ENCODE measurements at regions not wholly inside any gene's neighbourhood (a gene's known extent, or its start where the extent isn't known, plus 50 kb on each side); places are given as distances from the start of the nearest gene placed in this dataset.

DNA sequence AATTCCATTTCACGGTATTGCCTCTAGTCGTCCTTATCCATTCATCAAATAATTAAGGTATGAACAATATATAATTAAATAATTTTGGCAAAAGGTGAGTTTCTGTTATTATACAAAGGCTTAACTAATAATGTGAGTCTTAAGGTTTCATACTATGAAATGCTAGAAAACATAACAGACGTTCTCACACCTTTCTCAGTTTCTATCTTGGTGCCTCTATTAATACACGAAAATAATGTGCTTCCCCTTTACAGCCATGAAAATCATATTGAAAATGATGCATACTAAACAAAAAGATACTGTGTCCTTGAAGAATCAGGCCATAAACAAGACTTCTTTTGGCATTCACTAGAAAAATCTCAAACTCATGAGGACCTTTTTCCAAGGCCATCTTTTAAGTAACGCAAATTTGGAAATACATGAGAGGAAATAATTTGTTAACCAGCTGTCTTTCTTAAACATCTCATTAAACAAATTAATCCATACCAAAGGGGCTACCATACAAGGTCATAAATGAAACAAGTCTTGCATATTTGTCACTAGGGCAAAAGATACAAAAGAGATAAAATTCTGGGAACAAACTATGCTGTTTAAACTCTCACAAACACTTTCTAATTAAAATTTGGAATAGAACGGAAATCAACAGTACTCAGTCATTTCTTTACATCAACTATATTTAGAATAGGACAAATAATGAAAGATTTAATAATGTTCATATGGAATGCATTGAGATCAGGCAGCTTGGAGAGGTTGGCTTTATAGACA lies 53.9 kb upstream of the CAV2 start:
- no peak for ATAC-seq
- no peaks in the 10 kb centered on the region for H3K9me3 ChIP-seq (replicated peaks; ENCODE audit: control insufficient read depth, insufficient read depth, low read depth, low read length)
- FAIRE-seq: no peak

GRCh38 chr7:116446212-116446855 lies 53.2 kb upstream of the CAV2 start:
- Histone ChIP-seq H3K4me2 (ENCODE audit: insufficient read depth, low read length) (no peak overlapping the region), H3K9ac (ENCODE audit: insufficient read depth in 1 of 2, low read depth in 2 of 2, low read length in 2 of 2) (no peak overlapping the region; a peak in 1 of 4 replicates), H4K20me1 (replicated peaks; ENCODE audit: control insufficient read depth, insufficient read depth, low read length) (no peaks in the 10 kb centered on the region), H3K9me1 (ENCODE audit: control insufficient read depth, insufficient read depth, low read length) (no peaks in the 10 kb centered on the region), H3K27me3 (ENCODE audit: control insufficient read depth in 2 of 2, insufficient read depth in 2 of 2, low read length in 2 of 2) (no peaks in the 10 kb centered on the region), H2AFZ (ENCODE audit: low read depth, low read length) (peak overlapping the region; percentile 82), H3K4me1 (replicated peaks in 1 of 2; ENCODE audit: control insufficient read depth in 2 of 2, insufficient read depth in 2 of 2, low read length in 2 of 2) (no peaks in the 10 kb centered on the region), H3K27ac (ENCODE audit: extremely low read depth, low read depth, low read length) (peak overlapping the region; percentile 2; the same call in 1 of the 3 replicates), H3K4me3 (no peak overlapping the region), H3K79me2 (ENCODE audit: control insufficient read depth, insufficient read depth, low read length) (no peaks in the 10 kb centered on the region), H3K9me3 (replicated peaks; ENCODE audit: control insufficient read depth, insufficient read depth, low read depth, low read length) (no peaks in the 10 kb centered on the region), H3K36me3 (ENCODE audit: control insufficient read depth, insufficient read depth, low read length) (no peaks in the 10 kb centered on the region)
- in situ Hi-C loops (cut with MboI): no loop called here
- intact Hi-C loops (cut with micrococcal nuclease): no loop called here
- peak; percentile 80 for ATAC-seq
- POLR2A ChIA-PET: interaction anchor here (1.4 kb wide), 1 partner anchor 8 kb away, joined by 5 read pairs; no protein-coding TSS in a partner anchor
- TSS peak; percentile 79 for BruUV-seq (replicated peaks)
- DNase-seq (ENCODE audit: extremely low read depth in 1 of 4, low spot score in 3 of 4): peak in 1 of 4 experiments; percentile 47
- CTCF ChIA-PET (ENCODE audit: low intra/inter-chr PET ratio): no interaction called here
- 41% methylated on average over 5 of the region's 5 CpGs for WGBS (ENCODE audit: insufficient coverage, low coverage, missing lambda C conversion rate)
- FAIRE-seq: no peak
- no peak for TF ChIP-seq RCOR1 (IDR thresholded peaks at IDR 0.05; ENCODE audit: borderline replicate concordance in 1 of 2, low read depth in 2 of 2, low read length in 2 of 2)
- TF ChIP-seq, protein P1, sequence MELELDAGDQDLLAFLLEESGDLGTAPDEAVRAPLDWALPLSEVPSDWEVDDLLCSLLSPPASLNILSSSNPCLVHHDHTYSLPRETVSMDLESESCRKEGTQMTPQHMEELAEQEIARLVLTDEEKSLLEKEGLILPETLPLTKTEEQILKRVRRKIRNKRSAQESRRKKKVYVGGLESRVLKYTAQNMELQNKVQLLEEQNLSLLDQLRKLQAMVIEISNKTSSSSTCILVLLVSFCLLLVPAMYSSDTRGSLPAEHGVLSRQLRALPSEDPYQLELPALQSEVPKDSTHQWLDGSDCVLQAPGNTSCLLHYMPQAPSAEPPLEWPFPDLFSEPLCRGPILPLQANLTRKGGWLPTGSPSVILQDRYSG (tag; conservative IDR thresholded peaks at IDR 0.05; ENCODE audit: low read depth): 0 out of 2 replicates have a peak, but pooled peaks have one; percentile 23
- TF ChIP-seq MTF1 (CRISPR knock-in tag; IDR thresholded peaks at IDR 0.05; ENCODE audit: borderline replicate concordance): no peak
- TF ChIP-seq MYC (IDR thresholded peaks at IDR 0.05; ENCODE audit: low read depth, low read length): no peak
- no peak for TF ChIP-seq MYC (CRISPR knock-in tag; IDR thresholded peaks at IDR 0.05; ENCODE audit: borderline replicate concordance, low read depth)
- no peak for TF ChIP-seq XRCC4 (IDR thresholded peaks at IDR 0.05; ENCODE audit: extremely low read depth, insufficient read depth, insufficient read length)
- 0 out of 2 replicates have a peak, but pooled peaks have one; percentile 24 for TF ChIP-seq PKNOX1 (IDR thresholded peaks at IDR 0.05)
- no peak for TF ChIP-seq FUS (optimal IDR thresholded peaks at IDR 0.05; ENCODE audit: low read depth, low read length)
- no peak for TF ChIP-seq BCOR (IDR thresholded peaks at IDR 0.05)
- TF ChIP-seq SMAD4 (CRISPR knock-in tag; conservative IDR thresholded peaks at IDR 0.05): 0 out of 2 replicates have a peak, but pooled peaks have one; percentile 10
- peak; percentile 41; the same call in 1 of the 2 replicates for TF ChIP-seq POLR2H (tag; IDR thresholded peaks at IDR 0.05; ENCODE audit: low read depth)

More for the DNA sequence above, 53.9 kb upstream of the CAV2 start:
- ChIA-PET CTCF (ENCODE audit: low intra/inter-chr PET ratio) (no interaction called here), POLR2A (no interaction called here)
- Histone ChIP-seq H3K9ac (ENCODE audit: insufficient read depth in 1 of 2, low read depth in 2 of 2, low read length in 2 of 2) (no peak overlapping the region; a peak in 1 of 4 replicates), H3K4me2 (ENCODE audit: insufficient read depth, low read length) (no peak overlapping the region), H4K20me1 (replicated peaks; ENCODE audit: control insufficient read depth, insufficient read depth, low read length) (no peaks in the 10 kb centered on the region), H3K4me1 (replicated peaks in 1 of 2; ENCODE audit: control insufficient read depth in 2 of 2, insufficient read depth in 2 of 2, low read length in 2 of 2) (no peaks in the 10 kb centered on the region), H3K79me2 (ENCODE audit: control insufficient read depth, insufficient read depth, low read length) (no peaks in the 10 kb centered on the region), H2AFZ (ENCODE audit: low read depth, low read length) (peak overlapping the region; percentile 82), H3K9me1 (ENCODE audit: control insufficient read depth, insufficient read depth, low read length) (no peaks in the 10 kb centered on the region), H3K4me3 (no peak overlapping the region), H3K27me3 (ENCODE audit: control insufficient read depth in 2 of 2, insufficient read depth in 2 of 2, low read length in 2 of 2) (no peaks in the 10 kb centered on the region), H3K27ac (ENCODE audit: extremely low read depth, low read depth, low read length) (peak overlapping the region; percentile 2; the same call in 1 of the 3 replicates), H3K36me3 (ENCODE audit: control insufficient read depth, insufficient read depth, low read length) (no peaks in the 10 kb centered on the region)
- intact Hi-C loops (cut with micrococcal nuclease): no loop called here
- 0 out of 4 replicates have a peak, but pooled peaks of 1 of the 2 experiments have one; percentile 31 for TF ChIP-seq NONO (IDR thresholded peaks at IDR 0.05; ENCODE audit: low read depth in 2 of 2, low read length in 1 of 2)
- no peak for TF ChIP-seq CEBPB (tag; IDR thresholded peaks at IDR 0.05)
- in situ Hi-C loops (cut with MboI): no loop called here
- DNase-seq (ENCODE audit: extremely low read depth in 1 of 4, low spot score in 3 of 4): no peak
- no TSS peak for BruUV-seq (replicated peaks)
- 43% methylated on average over 6 of the region's 6 CpGs for WGBS (ENCODE audit: insufficient coverage, low coverage, missing lambda C conversion rate)

Measured in K562 (cell line).